Chondrocyte (in vitro differentiated cells): ENCODE measurements at regions not wholly inside any gene's neighbourhood (a gene's known extent, or its start where the extent isn't known, plus 50 kb on each side); places are given as distances from the start of the nearest gene placed in this dataset.

Experiments used
- DNase-seq: peaks from one replicate; pipeline ENCODE4 v3.0.0; 2021; ENCODE audit warnings: mixed read lengths, low spot score
- H3K27ac Mint-ChIP-seq: one replicate; pipeline ENCODE4 v1.8.0; 2021; ENCODE audit warnings: mild to moderate bottlenecking, moderate library complexity, mixed read lengths; ENCODE audit not compliant: unreplicated experiment
- H3K27me3 Mint-ChIP-seq: 2 replicates; pipeline ENCODE4 v1.8.0; 2021; ENCODE audit warnings: low read depth, mixed read lengths
- H3K36me3 Mint-ChIP-seq: 2 replicates; pipeline ENCODE4 v1.8.0; 2021; ENCODE audit warnings: low read depth, mixed read lengths
- H3K4me1 Mint-ChIP-seq: 2 replicates; pipeline ENCODE4 v1.8.0; 2021; ENCODE audit warnings: low read depth, mild to moderate bottlenecking, mixed read lengths
- H3K4me3 Mint-ChIP-seq: one replicate; pipeline ENCODE4 v1.8.0; 2021; ENCODE audit warnings: mild to moderate bottlenecking, moderate library complexity, mixed read lengths; ENCODE audit not compliant: unreplicated experiment
- H3K9me3 Mint-ChIP-seq: 2 replicates; pipeline ENCODE4 v1.8.0; 2021; ENCODE audit warnings: low read depth, mixed read lengths
- TF ChIP-seq, protein P1 (sequence below): fragments of 200-600 bp; sonication (generic); IDR thresholded peaks from 2 replicates; pipeline ENCODE4 v1.5.0; 2021; ENCODE audit warnings: antibody characterized with exemption, mild to moderate bottlenecking, moderate library complexity

DNA sequence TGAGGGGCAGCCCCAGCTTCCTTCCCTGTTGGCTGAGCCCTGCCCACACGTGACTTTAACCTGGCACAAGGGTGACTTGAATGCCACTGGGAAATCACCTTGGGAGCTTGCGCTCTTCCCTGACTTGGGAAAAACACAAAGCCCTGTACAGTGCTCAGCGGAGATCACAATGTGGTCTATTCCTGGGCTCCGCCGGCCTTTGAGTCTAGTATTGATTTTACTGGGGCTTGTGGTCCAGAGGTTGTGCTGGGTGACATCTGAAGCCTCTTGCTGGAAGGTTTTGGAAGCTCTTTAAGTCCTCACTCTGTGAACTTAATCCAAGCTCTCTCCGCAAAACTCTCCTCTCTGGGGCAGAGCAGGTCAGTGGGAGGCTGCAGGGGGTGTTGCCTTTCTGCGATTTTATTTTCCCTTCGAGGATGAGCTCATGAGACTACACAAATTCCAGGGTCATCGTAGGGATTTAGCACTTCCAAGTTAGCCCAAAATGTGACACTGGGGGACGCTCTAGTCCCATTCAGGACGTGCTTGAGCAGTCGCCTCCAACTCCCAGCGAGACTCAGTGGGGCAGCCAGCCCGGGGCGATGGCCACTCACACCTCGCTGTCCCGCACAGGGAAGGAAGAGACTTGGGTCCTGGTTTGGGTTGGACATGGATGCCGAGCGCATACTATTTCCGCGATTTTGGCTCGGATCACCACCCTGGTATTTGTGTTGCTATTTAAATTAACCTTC lies 291.9 kb upstream of the AJAP1 start:
- Mint-ChIP-seq H3K27ac (no peak overlapping the region), H3K4me3 (no peak overlapping the region), H3K9me3 (peaks cover 29% of the 10 kb centered on the region), H3K27me3 (no peaks in the 10 kb centered on the region), H3K36me3 (peaks cover 1% of the 10 kb centered on the region), H3K4me1 (no peaks in the 10 kb centered on the region)
- DNase-seq, result no peak
- TF ChIP-seq, protein P1, sequence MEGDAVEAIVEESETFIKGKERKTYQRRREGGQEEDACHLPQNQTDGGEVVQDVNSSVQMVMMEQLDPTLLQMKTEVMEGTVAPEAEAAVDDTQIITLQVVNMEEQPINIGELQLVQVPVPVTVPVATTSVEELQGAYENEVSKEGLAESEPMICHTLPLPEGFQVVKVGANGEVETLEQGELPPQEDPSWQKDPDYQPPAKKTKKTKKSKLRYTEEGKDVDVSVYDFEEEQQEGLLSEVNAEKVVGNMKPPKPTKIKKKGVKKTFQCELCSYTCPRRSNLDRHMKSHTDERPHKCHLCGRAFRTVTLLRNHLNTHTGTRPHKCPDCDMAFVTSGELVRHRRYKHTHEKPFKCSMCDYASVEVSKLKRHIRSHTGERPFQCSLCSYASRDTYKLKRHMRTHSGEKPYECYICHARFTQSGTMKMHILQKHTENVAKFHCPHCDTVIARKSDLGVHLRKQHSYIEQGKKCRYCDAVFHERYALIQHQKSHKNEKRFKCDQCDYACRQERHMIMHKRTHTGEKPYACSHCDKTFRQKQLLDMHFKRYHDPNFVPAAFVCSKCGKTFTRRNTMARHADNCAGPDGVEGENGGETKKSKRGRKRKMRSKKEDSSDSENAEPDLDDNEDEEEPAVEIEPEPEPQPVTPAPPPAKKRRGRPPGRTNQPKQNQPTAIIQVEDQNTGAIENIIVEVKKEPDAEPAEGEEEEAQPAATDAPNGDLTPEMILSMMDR, result no peak

DNA sequence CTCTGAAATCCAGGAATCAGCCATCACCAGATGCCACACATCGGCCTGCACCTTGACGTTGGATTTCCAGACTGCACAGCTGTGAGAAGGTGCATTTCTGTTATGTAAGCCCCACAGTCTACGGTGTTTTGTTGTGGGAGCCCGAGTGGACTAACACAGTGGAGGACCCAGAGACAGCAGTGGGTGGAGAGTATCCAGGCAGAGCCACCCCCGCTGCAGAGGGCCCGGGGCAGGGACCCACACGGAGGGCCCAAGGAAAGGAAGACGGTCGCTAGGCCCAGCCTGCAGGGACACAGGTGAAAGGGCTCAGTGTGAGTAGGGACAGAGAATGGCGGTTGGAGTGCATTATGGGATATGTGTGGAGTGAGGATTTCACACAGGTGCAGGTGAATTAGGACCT lies 288.3 kb upstream of the AJAP1 start:
- DNase-seq, result no peak
- Mint-ChIP-seq H3K27me3 (no peaks in the 10 kb centered on the region), H3K36me3 (peaks cover 1% of the 10 kb centered on the region), H3K4me1 (no peaks in the 10 kb centered on the region), H3K4me3 (no peak overlapping the region), H3K27ac (no peak overlapping the region), H3K9me3 (peaks cover 26% of the 10 kb centered on the region)
- TF ChIP-seq, protein P1, result no peak

DNA sequence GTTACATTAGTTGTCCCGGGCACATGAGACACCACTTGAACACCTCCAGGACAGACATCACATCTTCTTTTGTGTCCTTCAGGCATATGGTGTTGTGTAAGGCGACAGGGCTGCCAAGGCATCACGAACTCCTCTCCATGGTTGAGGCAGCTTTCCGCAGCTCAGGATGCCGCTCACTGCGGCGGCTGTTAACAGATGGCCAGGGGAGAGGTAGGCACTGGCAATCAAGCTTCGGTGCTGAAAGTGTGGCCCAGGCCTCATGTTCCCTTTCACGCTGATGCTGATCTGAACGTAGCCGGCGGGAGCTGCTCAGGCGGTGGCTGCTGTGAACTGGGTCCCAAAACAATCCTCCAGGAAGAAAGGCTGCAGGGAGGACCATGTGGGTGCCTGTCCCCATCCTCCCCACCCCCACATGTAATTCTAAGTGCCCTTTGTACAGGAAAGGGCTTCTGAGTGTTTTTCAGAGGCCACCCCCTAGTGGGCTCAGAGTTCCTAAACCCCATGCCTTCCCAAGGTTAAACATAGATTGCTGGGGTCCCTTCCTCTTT lies 287.1 kb upstream of the AJAP1 start:
- H3K4me1 Mint-ChIP-seq, result no peaks in the 10 kb centered on the region

DNA sequence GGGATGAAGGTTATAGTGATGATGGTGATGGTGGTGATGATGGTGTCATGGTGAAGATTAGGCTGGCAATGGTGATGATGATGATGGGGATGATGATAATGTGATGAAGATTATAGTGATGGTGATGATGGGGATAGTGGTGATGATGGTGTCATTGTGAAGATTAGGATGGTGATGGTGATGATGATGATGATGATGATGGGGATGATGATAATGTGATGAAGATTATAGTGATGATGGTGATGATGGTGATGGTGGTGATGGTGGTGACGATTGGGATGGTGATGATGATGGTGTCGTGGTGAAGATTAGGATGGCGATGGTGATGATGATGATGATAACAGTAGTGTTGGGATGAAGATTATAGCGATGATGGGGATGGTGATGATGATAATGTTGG lies 285.1 kb upstream of the AJAP1 start:
- TF ChIP-seq, protein P1, result no peak
- no peak overlapping the region for H3K27ac Mint-ChIP-seq
- DNase-seq, result no peak
- no peaks in the 10 kb centered on the region for H3K36me3 Mint-ChIP-seq
- peaks cover 23% of the 10 kb centered on the region for H3K9me3 Mint-ChIP-seq
- H3K4me3 Mint-ChIP-seq, result no peak overlapping the region
- no peaks in the 10 kb centered on the region for H3K27me3 Mint-ChIP-seq
- no peaks in the 10 kb centered on the region for H3K4me1 Mint-ChIP-seq

More for the DNA sequence above, 287.1 kb upstream of the AJAP1 start:
- TF ChIP-seq, protein P1, result no peak
- Mint-ChIP-seq H3K27me3 (no peaks in the 10 kb centered on the region), H3K9me3 (peaks cover 18% of the 10 kb centered on the region), H3K27ac (no peak overlapping the region), H3K36me3 (no peaks in the 10 kb centered on the region), H3K4me3 (no peak overlapping the region)
- DNase-seq, result no peak

DNA sequence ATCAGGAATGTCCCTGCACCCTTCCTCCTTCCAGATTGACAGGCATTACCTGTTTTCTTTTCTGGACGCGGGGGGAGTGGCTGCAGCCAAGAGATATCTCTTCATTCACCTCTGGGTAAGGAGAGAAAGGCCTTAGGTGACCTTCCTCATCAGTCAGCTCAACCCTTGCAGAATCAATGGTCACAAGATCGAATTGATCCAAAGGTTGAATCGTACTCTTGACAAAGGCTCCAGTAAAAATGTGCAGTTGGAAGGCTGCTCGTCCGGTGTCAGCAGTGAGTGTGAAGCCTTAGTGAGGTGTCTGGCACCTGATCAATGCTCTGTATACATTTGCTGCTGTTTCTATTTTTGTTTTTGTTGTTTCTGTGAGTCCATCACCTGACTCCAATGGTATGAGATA lies 282.6 kb upstream of the AJAP1 start:
- Mint-ChIP-seq H3K36me3 (no peaks in the 10 kb centered on the region), H3K27ac (no peak overlapping the region), H3K4me3 (no peak overlapping the region), H3K9me3 (peaks cover 32% of the 10 kb centered on the region), H3K27me3 (no peaks in the 10 kb centered on the region), H3K4me1 (no peaks in the 10 kb centered on the region)
- DNase-seq, result no peak
- TF ChIP-seq, protein P1, result no peak
